NCI-H69 (cell line): ENCODE measurements at regions not wholly inside any gene's neighbourhood (a gene's known extent, or its start where the extent isn't known, plus 50 kb on each side); places are given as distances from the start of the nearest gene placed in this dataset.
"Not testable (repeated sequence)": the region's sequence is repeated elsewhere in the genome, so short reads cannot be mapped to it uniquely, and the experiment has no call there.

Experiments used
- DNase-seq: peaks from one replicate; lab custom pipeline; 2025; lab: John Stamatoyannopoulos, UW

DNA sequence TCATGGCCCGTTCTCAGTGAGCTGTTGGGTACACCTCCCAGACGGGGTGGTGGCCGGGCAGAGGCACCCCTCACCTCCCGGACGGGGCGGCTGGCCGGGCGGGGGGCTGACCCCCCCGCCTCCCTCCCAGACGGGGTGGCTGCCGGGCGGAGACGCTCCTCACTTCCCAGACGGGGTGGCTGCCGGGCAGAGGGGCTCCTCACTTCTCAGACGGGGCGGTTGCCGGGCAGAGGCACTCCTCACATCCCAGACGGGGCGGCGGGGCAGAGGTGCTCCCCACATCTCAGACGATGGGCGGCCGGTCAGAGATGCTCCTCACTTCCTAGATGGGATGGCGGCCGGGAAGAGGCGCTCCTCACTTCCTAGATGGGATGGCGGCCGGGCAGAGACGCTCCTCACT, 129.7 kb upstream of the DAAM1 start:
- not testable (repeated sequence) for DNase-seq

GRCh38 chr14:59060841-59061240, 127.6 kb upstream of the DAAM1 start:
- DNase-seq, result no peak

GRCh38 chr14:59061292-59061691, 127.2 kb upstream of the DAAM1 start:
- no peak for DNase-seq

- no peak for DNase-seq
These were observed 125.2 kb upstream of the DAAM1 start for GRCh38 chr14:59063259-59063658.

DNA sequence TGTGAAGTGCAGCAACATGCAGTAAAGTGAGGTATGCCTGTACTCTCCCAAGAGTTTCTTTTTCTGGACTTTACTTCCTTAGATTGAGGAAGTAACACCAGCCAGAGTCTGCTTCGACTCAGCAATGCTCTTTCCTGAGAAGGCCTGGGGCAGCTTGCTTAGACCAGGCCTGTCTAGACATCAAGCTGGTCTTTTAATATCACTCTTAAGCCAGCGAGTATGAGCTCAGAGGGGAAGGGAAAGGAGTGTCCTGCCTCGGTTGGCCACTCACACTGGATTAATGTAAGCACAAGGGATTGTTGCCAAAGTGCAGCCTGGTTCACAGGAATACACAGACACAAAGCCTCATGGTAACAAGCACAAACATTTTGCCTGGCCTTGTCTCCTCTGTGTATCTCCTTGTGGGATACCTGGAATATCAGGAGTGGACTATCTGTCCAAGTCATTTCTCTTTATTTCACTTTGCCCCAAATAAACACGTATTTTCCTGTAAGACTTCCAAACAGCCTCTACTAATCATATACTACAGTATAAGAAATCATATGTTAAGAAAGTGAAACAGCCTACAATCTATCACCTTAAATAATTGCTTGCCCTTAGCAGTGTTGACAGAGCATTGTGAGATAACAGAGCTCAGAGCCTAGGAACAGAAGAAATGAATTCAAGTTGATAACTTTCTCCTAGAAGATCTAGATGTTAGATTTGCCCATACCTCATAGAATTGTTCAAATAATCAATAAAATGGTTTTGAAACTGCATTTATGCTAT, 121.2 kb upstream of the DAAM1 start:
- no peak for DNase-seq

DNA sequence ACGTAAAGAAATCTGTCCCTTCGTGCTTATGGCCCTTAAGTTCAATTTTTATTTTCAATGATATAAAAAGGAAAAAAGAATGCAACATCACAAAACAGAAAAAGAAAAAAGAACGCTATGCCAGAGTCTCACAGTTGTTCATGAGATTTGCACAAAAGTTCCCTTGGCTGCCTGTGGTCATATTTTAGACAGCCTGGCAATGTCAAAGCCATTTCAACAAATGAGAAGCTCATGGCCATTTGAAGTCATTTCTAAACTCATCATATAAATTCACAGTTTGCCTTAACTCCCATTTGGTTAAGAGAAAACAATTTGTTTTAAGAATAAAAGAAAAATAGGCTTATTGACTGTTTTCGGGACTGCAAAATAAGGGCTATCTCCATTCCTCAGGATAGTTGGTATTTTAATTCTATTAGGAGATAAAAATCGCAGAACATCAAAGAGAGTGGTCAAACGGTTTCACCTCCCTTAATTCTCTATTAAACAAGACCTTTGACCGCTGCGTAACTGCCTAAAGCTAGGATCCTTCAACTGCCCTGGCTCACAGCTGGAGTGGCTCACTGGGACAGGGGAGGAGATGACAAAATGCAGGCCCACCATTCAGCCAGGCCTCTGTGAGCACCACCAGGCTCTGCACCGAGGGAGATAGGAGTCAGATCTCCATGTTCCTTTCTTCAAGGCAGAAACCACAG, 119.2 kb upstream of the DAAM1 start:
- DNase-seq, result no peak

DNA sequence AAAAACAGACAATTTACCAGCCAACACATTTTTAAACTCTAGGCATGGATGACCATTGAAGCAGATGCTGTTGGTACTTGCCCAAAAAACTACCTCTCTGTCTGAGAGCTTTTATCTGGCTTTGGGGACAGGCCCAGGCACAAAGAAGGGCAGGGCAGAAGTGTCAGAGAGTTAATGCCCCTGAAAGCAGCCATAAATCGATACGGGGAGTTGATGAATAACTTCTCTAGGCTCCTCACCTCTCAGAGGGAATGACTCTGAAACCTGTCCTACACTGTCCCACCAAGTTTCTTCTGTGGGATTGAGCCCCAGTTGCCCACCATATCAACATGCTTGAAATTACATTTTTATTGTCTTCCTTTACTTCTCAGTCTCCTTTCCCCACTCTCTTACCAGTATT, 113.0 kb upstream of the DAAM1 start:
- DNase-seq, result no peak

DNA sequence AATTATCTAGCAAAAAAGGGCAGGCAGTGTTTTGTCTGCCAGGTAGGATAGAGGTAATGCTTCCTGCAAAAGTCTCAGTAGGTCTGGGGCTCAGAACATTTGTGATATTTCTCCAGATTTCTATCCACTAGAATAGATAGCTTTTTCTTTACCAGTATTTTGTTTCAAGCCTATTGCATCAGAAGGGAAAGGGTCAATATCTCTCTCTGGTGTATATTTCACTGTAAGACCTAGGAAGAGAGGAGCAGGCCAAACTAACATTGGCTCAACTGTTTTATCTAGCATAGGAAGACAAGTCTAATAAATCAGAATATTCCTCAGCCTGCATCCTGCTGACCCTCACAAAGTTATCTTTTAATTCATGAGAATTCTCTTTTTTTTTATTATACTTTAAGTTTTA, 106.7 kb upstream of the DAAM1 start:
- DNase-seq, result no peak

DNA sequence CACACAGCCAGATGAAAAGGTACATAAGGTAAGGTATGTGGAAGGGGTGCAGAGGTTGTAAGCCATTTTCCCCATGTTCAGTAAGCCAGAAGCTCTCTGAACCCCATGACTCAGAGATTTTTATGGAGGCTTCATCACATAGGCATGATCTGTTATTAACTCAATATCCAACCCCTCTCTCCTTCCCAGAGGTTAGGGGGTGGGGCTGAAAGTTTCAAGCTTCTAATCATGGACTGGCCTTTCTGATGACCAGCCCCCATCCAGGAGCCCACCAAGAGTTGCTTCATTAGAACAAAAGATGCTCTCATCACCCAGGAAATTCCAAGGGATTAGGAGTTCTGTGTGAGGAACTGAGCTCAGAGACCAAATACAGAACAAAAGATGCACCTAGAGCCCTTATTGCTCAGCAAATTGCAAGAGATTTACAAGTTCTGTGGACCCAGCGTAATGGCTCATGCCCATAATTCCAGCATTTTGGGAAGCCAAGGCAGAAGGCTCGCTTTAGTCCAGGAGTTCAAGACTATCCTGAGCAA, 103.2 kb upstream of the DAAM1 start:
- no peak for DNase-seq

- DNase-seq, result peak; percentile 57
These were observed 102.1 kb upstream of the DAAM1 start for GRCh38 chr14:59086241-59086882.

DNA sequence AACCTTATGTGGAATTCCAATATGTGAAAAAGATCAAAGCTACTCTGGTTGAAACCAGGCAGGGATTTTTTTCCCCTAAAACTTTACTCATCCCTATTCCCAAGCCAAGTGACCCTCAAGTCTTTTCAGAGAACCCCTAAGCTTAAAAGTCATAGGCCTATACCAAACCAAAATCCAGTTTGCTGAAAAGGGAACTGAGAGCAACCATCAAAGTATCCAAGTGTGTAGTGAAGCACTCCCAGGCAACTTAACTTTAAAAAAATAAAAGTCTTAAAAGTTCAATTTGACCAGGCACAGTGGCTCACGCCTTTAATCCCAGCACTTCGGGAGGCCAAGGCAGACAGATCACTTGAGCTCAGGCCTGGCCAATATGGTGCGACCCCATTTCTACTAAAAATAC, 101.2 kb upstream of the DAAM1 start:
- no peak for DNase-seq

GRCh38 chr14:59087711-59088110, 100.8 kb upstream of the DAAM1 start:
- no peak for DNase-seq

DNA sequence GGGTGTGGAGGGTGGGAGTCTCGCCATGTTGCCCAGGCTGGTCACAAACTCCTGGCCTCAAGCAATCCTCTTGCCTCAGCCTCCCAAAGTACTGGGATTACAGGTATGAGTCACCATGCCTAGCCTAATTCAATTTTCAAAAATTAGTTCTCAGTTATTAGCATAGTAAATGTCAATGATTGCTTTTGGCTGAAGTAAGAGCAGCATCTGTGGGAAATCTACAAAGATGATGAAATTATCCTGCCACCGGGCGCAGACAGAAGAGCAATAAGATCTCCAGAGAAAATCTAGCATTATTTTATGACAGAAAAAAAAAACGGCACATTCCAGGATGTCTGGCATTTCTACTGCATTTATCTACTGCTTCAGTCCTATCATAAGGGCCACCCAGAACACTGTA, 97.9 kb upstream of the DAAM1 start:
- peak; percentile 38 for DNase-seq

- DNase-seq, result peak; percentile 92
These were observed 97.1 kb upstream of the DAAM1 start for GRCh38 chr14:59091404-59091803.

GRCh38 chr14:59091976-59092375, 96.5 kb upstream of the DAAM1 start:
- DNase-seq, result peak; percentile 86

DNA sequence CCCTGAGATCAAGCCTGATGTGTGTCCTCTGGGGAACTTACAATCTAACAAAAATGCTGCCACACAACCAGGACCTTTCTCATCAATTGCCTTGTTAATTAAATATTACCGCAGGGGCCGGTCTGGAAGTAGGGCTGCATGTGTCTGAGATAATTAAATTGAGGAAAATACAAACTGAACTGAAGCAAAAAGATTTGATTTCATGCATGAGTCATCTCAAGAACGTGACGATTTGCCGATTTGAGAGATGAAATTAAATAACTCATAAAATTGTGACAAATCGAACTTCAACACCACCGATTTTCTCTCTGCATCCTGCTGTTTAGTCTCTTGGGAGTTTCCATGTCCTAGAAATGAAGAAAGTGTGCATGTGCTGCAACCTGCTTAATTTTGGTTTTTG, 94.6 kb upstream of the DAAM1 start:
- peak; percentile 33 for DNase-seq

DNA sequence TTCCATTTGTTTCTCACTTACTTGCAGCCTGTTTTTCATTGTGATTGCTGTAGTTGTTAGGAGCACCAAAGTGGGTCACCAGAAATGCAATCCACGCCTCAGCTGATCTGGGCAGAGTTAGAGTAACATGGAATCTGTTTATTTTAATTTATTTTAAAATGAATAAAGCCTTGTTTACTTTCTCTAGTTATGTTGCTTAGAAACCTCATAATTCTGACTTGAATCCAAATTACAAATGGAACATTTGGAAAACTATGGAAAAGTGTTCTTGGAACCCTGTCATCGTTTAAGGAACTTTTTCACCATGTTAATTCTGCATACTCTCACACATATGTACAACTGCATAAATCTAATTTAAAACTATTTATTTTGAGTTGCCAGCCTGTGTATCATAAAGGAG, 92.2 kb upstream of the DAAM1 start:
- no peak for DNase-seq

DNA sequence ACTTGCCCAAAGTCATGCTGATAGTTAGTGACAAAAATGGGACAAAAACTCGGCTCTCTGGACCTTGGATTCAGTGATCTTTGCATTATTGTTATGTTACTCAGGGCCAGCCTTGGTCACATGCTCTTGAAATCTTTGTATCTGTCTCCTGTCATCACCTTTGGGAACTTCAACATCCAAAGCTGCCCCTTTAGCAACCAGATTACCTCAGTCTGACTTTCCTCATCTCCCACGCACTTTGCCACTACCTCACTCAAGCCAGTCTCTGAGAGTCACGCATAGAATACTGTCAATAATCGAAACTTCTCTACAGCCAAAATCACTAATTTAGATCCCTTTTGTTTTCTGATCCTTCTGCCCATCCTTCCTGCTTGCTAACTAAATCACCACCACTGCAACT, 90.8 kb upstream of the DAAM1 start:
- no peak for DNase-seq

GRCh38 chr14:59098377-59098776, 90.1 kb upstream of the DAAM1 start:
- no peak for DNase-seq

- DNase-seq, result no peak
These were observed 88.3 kb upstream of the DAAM1 start for GRCh38 chr14:59100205-59100604.

GRCh38 chr14:59101476-59101875, 87.0 kb upstream of the DAAM1 start:
- DNase-seq, result no peak

DNA sequence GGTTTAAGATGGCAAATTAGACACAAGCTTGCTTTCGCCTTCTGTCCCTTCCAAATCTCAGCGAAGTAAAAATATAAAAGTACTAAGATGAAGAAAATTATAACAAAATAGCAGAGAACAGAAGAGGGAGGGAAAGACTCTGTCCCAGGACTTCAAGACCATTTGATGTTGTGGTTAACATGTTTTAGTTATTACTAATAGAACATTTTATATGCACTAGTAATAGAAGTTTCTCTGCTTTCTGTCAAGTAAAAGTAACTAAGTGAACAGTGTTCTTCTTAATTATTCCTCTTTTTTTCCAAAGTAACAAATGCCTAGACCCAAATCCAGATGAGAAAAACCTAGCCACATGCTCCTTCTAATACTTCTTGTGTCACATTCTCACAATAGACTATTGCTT, 85.1 kb upstream of the DAAM1 start:
- no peak for DNase-seq

- peak; percentile 92 for DNase-seq
These were observed 80.6 kb upstream of the DAAM1 start for GRCh38 chr14:59107819-59108218.
